HG02981 (cell line): ENCODE measurements at regions not wholly inside any gene's neighbourhood (a gene's known extent, or its start where the extent isn't known, plus 50 kb on each side); places are given as distances from the start of the nearest gene placed in this dataset.
"Not testable (repeated sequence)": the region's sequence is repeated elsewhere in the genome, so short reads cannot be mapped to it uniquely, and the experiment has no call there.

Source experiments
- ATAC-seq: cut with Tn5 transposase; IDR thresholded peaks from one replicate; pipeline ENCODE4 v1.9.1; 2021; ENCODE audit warnings: mild to moderate bottlenecking, moderate library complexity; ENCODE audit not compliant: unreplicated experiment

- ATAC-seq = no peak
Measured at GRCh38 chr12:74595696-74596095, 58.1 kb downstream of the ATXN7L3B start.

- ATAC-seq = no peak
Measured at GRCh38 chr12:74598819-74599218, 61.2 kb downstream of the ATXN7L3B start.

- ATAC-seq = no peak
Measured at GRCh38 chr12:74599932-74600331, 62.3 kb downstream of the ATXN7L3B start.

- ATAC-seq = not testable (repeated sequence)
Measured at GRCh38 chr12:74600817-74601216, 63.2 kb downstream of the ATXN7L3B start.

GRCh38 chr12:74602881-74603672 lies 65.4 kb downstream of the ATXN7L3B start:
- ATAC-seq = no peak

- ATAC-seq = no peak
Measured at GRCh38 chr12:74608231-74608775, 70.7 kb downstream of the ATXN7L3B start.

- no peak for ATAC-seq
Measured at GRCh38 chr12:74610711-74611110, 73.1 kb downstream of the ATXN7L3B start.

GRCh38 chr12:74614426-74614825 lies 76.8 kb downstream of the ATXN7L3B start:
- no peak for ATAC-seq

- ATAC-seq = no peak
Measured at GRCh38 chr12:74619084-74619483, 81.4 kb downstream of the ATXN7L3B start.

GRCh38 chr12:74619884-74620283 lies 82.2 kb downstream of the ATXN7L3B start:
- no peak for ATAC-seq

GRCh38 chr12:74620921-74621320 lies 83.3 kb downstream of the ATXN7L3B start:
- no peak for ATAC-seq

- ATAC-seq = no peak
Measured at GRCh38 chr12:74624201-74624600, 86.6 kb downstream of the ATXN7L3B start.

GRCh38 chr12:74626397-74626796 lies 88.8 kb downstream of the ATXN7L3B start:
- ATAC-seq = peak; percentile 79

GRCh38 chr12:74641262-74641661 lies 103.6 kb downstream of the ATXN7L3B start:
- no peak for ATAC-seq

- no peak for ATAC-seq
Measured at GRCh38 chr12:74641694-74642093, 104.1 kb downstream of the ATXN7L3B start.

GRCh38 chr12:74644681-74645080 lies 107.0 kb downstream of the ATXN7L3B start:
- ATAC-seq = no peak

GRCh38 chr12:74646831-74647230 lies 109.2 kb downstream of the ATXN7L3B start:
- no peak for ATAC-seq

GRCh38 chr12:74647256-74647655 lies 109.6 kb downstream of the ATXN7L3B start:
- no peak for ATAC-seq

GRCh38 chr12:74656251-74656650 lies 118.6 kb downstream of the ATXN7L3B start:
- no peak for ATAC-seq

GRCh38 chr12:74660442-74660841 lies 122.8 kb downstream of the ATXN7L3B start:
- ATAC-seq = no peak

- ATAC-seq = no peak
Measured at GRCh38 chr12:74663958-74664357, 126.3 kb downstream of the ATXN7L3B start.

GRCh38 chr12:74665690-74666089 lies 128.1 kb downstream of the ATXN7L3B start:
- ATAC-seq = no peak

GRCh38 chr12:74671421-74671820 lies 133.8 kb downstream of the ATXN7L3B start:
- no peak for ATAC-seq
